Thyroid gland (tissue), 4 donors: ENCODE measurements at regions not wholly inside any gene's neighbourhood (a gene's known extent, or its start where the extent isn't known, plus 50 kb on each side); places are given as distances from the start of the nearest gene placed in this dataset.

Source experiments
- CTCF ChIP-seq, 6 experiments: fragments of 200-600 bp in 3 of 6; fragments of 450-650 bp in 3 of 6; sonication (generic) in 3 of 6; IDR thresholded peaks; one replicate each; pipeline ENCODE4 v1.5.1; 2016 to 2019; ENCODE audit warnings: antibody characterized with exemption in 6 of 6, mild to moderate bottlenecking in 2 of 6, inconsistent platforms in 1 of 6, moderate library complexity in 1 of 6
- POLR2A ChIP-seq, 2 donors: fragments of 450-650 bp; IDR thresholded peaks; one replicate each; pipeline ENCODE4 v1.6.1; 2017; ENCODE audit warnings: antibody characterized with exemption in 2 of 2, mild to moderate bottlenecking in 2 of 2, moderate library complexity in 1 of 2

GRCh38 chr5:82351297-82351696 is 73.1 kb upstream of the RPS23 start:
- TF ChIP-seq CTCF (IDR thresholded peaks at IDR 0.05) (no peak), POLR2A (IDR thresholded peaks at IDR 0.05) (no peak)
